ENCODE measurements at regions not wholly inside any gene's neighbourhood (a gene's known extent, or its start where the extent isn't known, plus 50 kb on each side); places are given as distances from the start of the nearest gene placed in this dataset.

- Histone ChIP-seq H3K27ac (no peak overlapping the region), H3K9me3 (no peaks in the 10 kb centered on the region), H3K36me3 (no peaks in the 10 kb centered on the region), H3K4me1 (no peaks in the 10 kb centered on the region), H3K4me3 (no peak overlapping the region), H3K27me3 (peaks cover 0 to 24% of the 10 kb centered on the region in 2 donors)
- no peak for DNase-seq
- intact Hi-C loops (cut with DNase I), result no loop called here
- no peak for ATAC-seq
- TF ChIP-seq, protein P1, sequence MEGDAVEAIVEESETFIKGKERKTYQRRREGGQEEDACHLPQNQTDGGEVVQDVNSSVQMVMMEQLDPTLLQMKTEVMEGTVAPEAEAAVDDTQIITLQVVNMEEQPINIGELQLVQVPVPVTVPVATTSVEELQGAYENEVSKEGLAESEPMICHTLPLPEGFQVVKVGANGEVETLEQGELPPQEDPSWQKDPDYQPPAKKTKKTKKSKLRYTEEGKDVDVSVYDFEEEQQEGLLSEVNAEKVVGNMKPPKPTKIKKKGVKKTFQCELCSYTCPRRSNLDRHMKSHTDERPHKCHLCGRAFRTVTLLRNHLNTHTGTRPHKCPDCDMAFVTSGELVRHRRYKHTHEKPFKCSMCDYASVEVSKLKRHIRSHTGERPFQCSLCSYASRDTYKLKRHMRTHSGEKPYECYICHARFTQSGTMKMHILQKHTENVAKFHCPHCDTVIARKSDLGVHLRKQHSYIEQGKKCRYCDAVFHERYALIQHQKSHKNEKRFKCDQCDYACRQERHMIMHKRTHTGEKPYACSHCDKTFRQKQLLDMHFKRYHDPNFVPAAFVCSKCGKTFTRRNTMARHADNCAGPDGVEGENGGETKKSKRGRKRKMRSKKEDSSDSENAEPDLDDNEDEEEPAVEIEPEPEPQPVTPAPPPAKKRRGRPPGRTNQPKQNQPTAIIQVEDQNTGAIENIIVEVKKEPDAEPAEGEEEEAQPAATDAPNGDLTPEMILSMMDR (IDR thresholded peaks at IDR 0.05), result no peak
Observed at GRCh38 chr1:36542024-36542961, 59.6 kb upstream of the CSF3R start.

DNA sequence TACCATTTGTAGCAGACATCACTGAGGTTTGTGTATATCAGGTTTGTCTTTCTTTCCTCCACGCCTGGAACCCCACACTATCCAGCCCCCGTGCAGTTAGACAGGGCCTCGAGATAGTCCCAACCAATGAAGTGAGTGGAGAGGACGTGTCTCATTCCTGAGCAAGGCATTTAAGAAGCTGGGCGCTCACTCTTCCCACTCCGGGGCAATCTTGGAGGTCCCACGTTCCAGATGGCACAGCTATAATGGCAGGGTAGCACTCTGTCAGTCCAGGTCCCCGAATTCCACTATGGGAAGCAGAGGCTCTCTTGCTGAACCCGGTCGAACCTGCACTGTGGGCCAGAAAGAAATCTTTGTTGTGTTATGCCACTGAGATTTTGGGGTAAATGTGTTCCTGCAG, 57.3 kb upstream of the CSF3R start:
- ATAC-seq, result no peak
- no peaks in the 10 kb centered on the region for H3K36me3 ChIP-seq
- H3K4me1 ChIP-seq, result no peaks in the 10 kb centered on the region
- intact Hi-C loops (cut with DNase I), result no loop called here
- H3K4me3 ChIP-seq, result no peak overlapping the region
- peaks cover 0 to 36% of the 10 kb centered on the region in 2 donors for H3K27me3 ChIP-seq
- TF ChIP-seq, protein P1 (IDR thresholded peaks at IDR 0.05), result no peak
- no peak for DNase-seq
- no peaks in the 10 kb centered on the region for H3K9me3 ChIP-seq
- H3K27ac ChIP-seq, result no peak overlapping the region

GRCh38 chr1:36539526-36539925, 56.8 kb upstream of the CSF3R start:
- TF ChIP-seq, protein P1 (IDR thresholded peaks at IDR 0.05), result no peak
- Histone ChIP-seq H3K27ac (no peak overlapping the region), H3K4me3 (no peak overlapping the region), H3K27me3 (peaks cover 0 to 41% of the 10 kb centered on the region in 2 donors), H3K9me3 (no peaks in the 10 kb centered on the region), H3K36me3 (no peaks in the 10 kb centered on the region), H3K4me1 (no peaks in the 10 kb centered on the region)
- ATAC-seq, result no peak
- DNase-seq, result no peak
- intact Hi-C loops (cut with DNase I), result no loop called here

- H3K4me3 ChIP-seq, result no peak overlapping the region
- intact Hi-C loops (cut with DNase I), result no loop called here
- peaks cover 0 to 39% of the 10 kb centered on the region in 2 donors for H3K27me3 ChIP-seq
- H3K9me3 ChIP-seq, result no peaks in the 10 kb centered on the region
- no peak for ATAC-seq
- no peak overlapping the region for H3K27ac ChIP-seq
- H3K4me1 ChIP-seq, result no peaks in the 10 kb centered on the region
- DNase-seq, result no peak
- TF ChIP-seq, protein P1 (IDR thresholded peaks at IDR 0.05), result no peak
- no peaks in the 10 kb centered on the region for H3K36me3 ChIP-seq
Observed at GRCh38 chr1:36537991-36538390, 55.3 kb upstream of the CSF3R start.

GRCh38 chr1:36537190-36537768, 54.6 kb upstream of the CSF3R start:
- Histone ChIP-seq H3K36me3 (no peaks in the 10 kb centered on the region), H3K27me3 (peaks cover 0 to 32% of the 10 kb centered on the region in 2 donors), H3K4me3 (no peak overlapping the region), H3K4me1 (no peaks in the 10 kb centered on the region), H3K27ac (no peak overlapping the region), H3K9me3 (no peaks in the 10 kb centered on the region)
- DNase-seq (no peak), ATAC-seq (no peak)
- TF ChIP-seq, protein P1 (IDR thresholded peaks at IDR 0.05), result no peak
- intact Hi-C loops (cut with DNase I), result no loop called here

All from left lung (tissue), 4 donors.